ENCODE measurements at regions not wholly inside any gene's neighbourhood (a gene's known extent, or its start where the extent isn't known, plus 50 kb on each side); places are given as distances from the start of the nearest gene placed in this dataset.

- no peak for TF ChIP-seq CTCF (IDR thresholded peaks at IDR 0.05; ENCODE audit: insufficient read depth, low read length, poor library complexity, severe bottlenecking)
- no peak for TF ChIP-seq EZH2phosphoT487 (conservative IDR thresholded peaks at IDR 0.05; ENCODE audit: low read length)
- no peaks in the 10 kb centered on the region for H3K27me3 ChIP-seq (ENCODE audit: low read length)
Observed at GRCh38 chr4:67133162-67133561, 412.1 kb downstream of the CENPC start.

GRCh38 chr4:67131224-67131623 is 414.1 kb downstream of the CENPC start:
- Histone ChIP-seq H3K36me3 (ENCODE audit: low read length) (no peaks in the 10 kb centered on the region), H3K27ac (ENCODE audit: low read depth, low read length) (no peak overlapping the region), H3F3A (ENCODE audit: insufficient read depth) (no peaks in the 10 kb centered on the region), H3K9me3 (ENCODE audit: insufficient read depth, low read length) (no peaks in the 10 kb centered on the region), H3K9me2 (replicated peaks; ENCODE audit: insufficient read depth, low read length) (no peaks in the 10 kb centered on the region), H3K9ac (ENCODE audit: low read length) (no peak overlapping the region), H3K79me2 (ENCODE audit: insufficient read depth, low read length) (no peaks in the 10 kb centered on the region), H2AFZ (ENCODE audit: low read depth, low read length, severe bottlenecking) (no peak overlapping the region), H3K4me3 (ENCODE audit: insufficient read depth, low read length, poor library complexity, severe bottlenecking) (no peak overlapping the region), H3K27me3 (ENCODE audit: low read length) (no peaks in the 10 kb centered on the region), H3K4me2 (ENCODE audit: low read depth, low read length, poor library complexity, severe bottlenecking) (no peak overlapping the region), H4K20me1 (ENCODE audit: low read depth, low read length) (no peaks in the 10 kb centered on the region)
- TF ChIP-seq CTCF (IDR thresholded peaks at IDR 0.05; ENCODE audit: insufficient read depth, low read length, poor library complexity, severe bottlenecking) (no peak), EZH2phosphoT487 (conservative IDR thresholded peaks at IDR 0.05; ENCODE audit: low read length) (no peak)

More at GRCh38 chr4:67133162-67133561, 412.1 kb downstream of the CENPC start:
- H3K27ac ChIP-seq (ENCODE audit: low read depth, low read length) = no peak overlapping the region
- no peaks in the 10 kb centered on the region for H3K79me2 ChIP-seq (ENCODE audit: insufficient read depth, low read length)
- H4K20me1 ChIP-seq (ENCODE audit: low read depth, low read length) = no peaks in the 10 kb centered on the region
- no peak overlapping the region for H3K9ac ChIP-seq (ENCODE audit: low read length)
- H2AFZ ChIP-seq (ENCODE audit: low read depth, low read length, severe bottlenecking) = no peak overlapping the region
- H3K4me3 ChIP-seq (ENCODE audit: insufficient read depth, low read length, poor library complexity, severe bottlenecking) = no peak overlapping the region
- H3K4me2 ChIP-seq (ENCODE audit: low read depth, low read length, poor library complexity, severe bottlenecking) = no peak overlapping the region
- no peaks in the 10 kb centered on the region for H3K9me2 ChIP-seq (replicated peaks; ENCODE audit: insufficient read depth, low read length)
- no peaks in the 10 kb centered on the region for H3K9me3 ChIP-seq (ENCODE audit: insufficient read depth, low read length)
- no peaks in the 10 kb centered on the region for H3K36me3 ChIP-seq (ENCODE audit: low read length)
- H3F3A ChIP-seq (ENCODE audit: insufficient read depth) = no peaks in the 10 kb centered on the region

- no peaks in the 10 kb centered on the region for H3K36me3 ChIP-seq (ENCODE audit: low read length)
- TF ChIP-seq EZH2phosphoT487 (conservative IDR thresholded peaks at IDR 0.05; ENCODE audit: low read length) (no peak), CTCF (IDR thresholded peaks at IDR 0.05; ENCODE audit: insufficient read depth, low read length, poor library complexity, severe bottlenecking) (no peak)
- H4K20me1 ChIP-seq (ENCODE audit: low read depth, low read length) = no peaks in the 10 kb centered on the region
Observed at GRCh38 chr4:67130411-67130810, 414.9 kb downstream of the CENPC start.

More at GRCh38 chr4:67130411-67130810, 414.9 kb downstream of the CENPC start:
- Histone ChIP-seq H3K9me2 (replicated peaks; ENCODE audit: insufficient read depth, low read length) (no peaks in the 10 kb centered on the region), H3K9me3 (ENCODE audit: insufficient read depth, low read length) (no peaks in the 10 kb centered on the region), H3K4me2 (ENCODE audit: low read depth, low read length, poor library complexity, severe bottlenecking) (no peak overlapping the region), H3K79me2 (ENCODE audit: insufficient read depth, low read length) (no peaks in the 10 kb centered on the region), H3K9ac (ENCODE audit: low read length) (no peak overlapping the region), H3K4me3 (ENCODE audit: insufficient read depth, low read length, poor library complexity, severe bottlenecking) (no peak overlapping the region), H2AFZ (ENCODE audit: low read depth, low read length, severe bottlenecking) (no peak overlapping the region), H3F3A (ENCODE audit: insufficient read depth) (no peaks in the 10 kb centered on the region), H3K27me3 (ENCODE audit: low read length) (no peaks in the 10 kb centered on the region), H3K27ac (ENCODE audit: low read depth, low read length) (no peak overlapping the region)

All from SU-DHL-6 (cell line).